SK-N-SH (cell line): ENCODE measurements at regions not wholly inside any gene's neighbourhood (a gene's known extent, or its start where the extent isn't known, plus 50 kb on each side); places are given as distances from the start of the nearest gene placed in this dataset.

Experiments used
- CTCF ChIA-PET: fragments of 300-600, 350-600 bp; formaldehyde crosslinking; extraction: SDS; loops from one replicate; lab custom pipeline; 2021; lab: Yijun Ruan, JAX
- POLR2A ChIA-PET: fragments of 350-600 bp; sonication (Branson Sonifier 250); formaldehyde crosslinking; extraction: SDS; loops from one replicate; lab custom pipeline; 2020; ENCODE audit warnings: antibody characterized with exemption, inconsistent platforms; lab: Yijun Ruan, JAX
- DNase-seq: peaks from one replicate; pipeline ENCODE4 v3.0.0; 2012
- H2AFZ ChIP-seq: fragments of 200-600 bp; sonication (generic); 2 replicates; pipeline ENCODE4 v1.8.1; 2016; ENCODE audit warnings: antibody characterized with exemption, mild to moderate bottlenecking, low read depth
- H3F3A ChIP-seq: fragments of 200-600 bp; sonication (generic); replicated peaks from 2 replicates; pipeline ENCODE3; 2016; ENCODE audit warnings: antibody characterized with exemption, mild to moderate bottlenecking; ENCODE audit not compliant: insufficient read depth
- H3K27ac ChIP-seq, 2 experiments: fragments of 200-500 bp in 1 of 2; fragments of 200-600 bp in 1 of 2; sonication (Bioruptor generic) in 1 of 2; sonication (generic), shearing (Covaris generic) in 1 of 2; 2 replicates each; pipeline versions ENCODE4 v1.5.1 to v1.6.1; 2014 to 2016; ENCODE audit warnings: low read depth in 2 of 2, inconsistent platforms in 1 of 2, low read length in 1 of 2, mild to moderate bottlenecking in 1 of 2, mixed read lengths in 1 of 2
- H3K27me3 ChIP-seq: fragments of 200-600 bp; sonication (generic), shearing (Covaris generic); 2 replicates; pipeline ENCODE4 v1.6.1; 2016; ENCODE audit warnings: mixed run types; ENCODE audit not compliant: insufficient read depth
- H3K36me3 ChIP-seq, 2 experiments: fragments of 200-500 bp in 1 of 2; fragments of 200-600 bp in 1 of 2; sonication (Bioruptor generic) in 1 of 2; sonication (generic) in 1 of 2; replicated peaks in 1 of 2; 2 replicates each; pipeline versions ENCODE3 to v1.5.1; 2014 to 2016; ENCODE audit warnings: low read length in 1 of 2, mild to moderate bottlenecking in 1 of 2; ENCODE audit not compliant: insufficient read depth in 2 of 2, control insufficient read depth in 1 of 2
- H3K4me1 ChIP-seq, 2 experiments: fragments of 200-500 bp in 1 of 2; fragments of 200-600 bp in 1 of 2; sonication (Bioruptor generic) in 1 of 2; sonication (generic), shearing (Covaris generic) in 1 of 2; 2 replicates each; pipeline versions ENCODE4 v1.5.1 to v1.6.1; 2014 to 2016; ENCODE audit warnings: low read depth in 1 of 2, low read length in 1 of 2, mixed run types in 1 of 2; ENCODE audit not compliant: insufficient read depth in 2 of 2, control insufficient read depth in 1 of 2
- H3K4me2 ChIP-seq: fragments of 200-600 bp; sonication (generic), shearing (Covaris generic); 2 replicates; pipeline ENCODE4 v1.6.1; 2017; ENCODE audit warnings: mixed run types
- H3K4me3 ChIP-seq, 2 experiments: fragments of 200-500 bp in 1 of 2; fragments of 200-600 bp in 1 of 2; sonication (Bioruptor generic) in 1 of 2; sonication (generic), shearing (Covaris generic) in 1 of 2; 2 replicates each; pipeline versions ENCODE4 v1.5.1 to v1.8.1; 2014 to 2016; ENCODE audit warnings: low read depth in 2 of 2, inconsistent platforms in 1 of 2, low read length in 1 of 2, mild to moderate bottlenecking in 1 of 2, mixed read lengths in 1 of 2, moderate library complexity in 1 of 2
- H3K79me2 ChIP-seq: fragments of 200-600 bp; sonication (generic); 2 replicates; pipeline ENCODE4 v1.8.1; 2017; ENCODE audit warnings: mild to moderate bottlenecking; ENCODE audit not compliant: insufficient read depth
- H3K9ac ChIP-seq: fragments of 200-600 bp; sonication (generic); 2 replicates; pipeline ENCODE4 v1.6.1; 2017; ENCODE audit warnings: mixed run types
- H3K9me2 ChIP-seq: fragments of 200-600 bp; sonication (generic); 2 replicates; pipeline ENCODE4 v1.6.1; 2017; ENCODE audit warnings: mixed run types
- H3K9me3 ChIP-seq: fragments of 200-600 bp; sonication (generic); 2 replicates; pipeline ENCODE4 v1.6.1; 2017; ENCODE audit warnings: mixed run types, mild to moderate bottlenecking, moderate library complexity
- H4K20me1 ChIP-seq: fragments of 200-600 bp; sonication (generic); 2 replicates; pipeline ENCODE4 v1.6.1; 2017; ENCODE audit warnings: mild to moderate bottlenecking, mixed run types; ENCODE audit not compliant: insufficient read depth
- ELF1 ChIP-seq: IDR thresholded peaks from 2 replicates; pipeline ENCODE4 v1.4.0; 2012
- EZH2phosphoT487 ChIP-seq: fragments of 200-600 bp; sonication (generic); IDR thresholded peaks from 2 replicates; pipeline ENCODE4 v1.6.1; 2017; ENCODE audit warnings: low read depth, mixed run types, mild to moderate bottlenecking, antibody characterized with exemption, moderate library complexity, borderline replicate concordance
- GATA2 ChIP-seq: sonication (generic); formaldehyde crosslinking; IDR thresholded peaks from 2 replicates; pipeline ENCODE4 v1.5.0; 2020; ENCODE audit warnings: mild to moderate bottlenecking, missing genetic modification reagents
- POLR2AphosphoS5 ChIP-seq: IDR thresholded peaks from 2 replicates; pipeline ENCODE4 v1.6.1; 2012; ENCODE audit warnings: low read depth, low read length
- SIN3A ChIP-seq: IDR thresholded peaks from 2 replicates; pipeline ENCODE4 v1.6.1; 2012; ENCODE audit warnings: low read depth, mild to moderate bottlenecking, low read length, moderate library complexity, borderline replicate concordance
- YY1 ChIP-seq: IDR thresholded peaks from 2 replicates; pipeline ENCODE4 v1.4.0; 2012; ENCODE audit warnings: low read depth, mild to moderate bottlenecking
- WGBS: methylation state at CpG from one replicate; pipeline ENCODE4 v1.1.6; 2017; ENCODE audit warnings: low lambda C conversion rate; 5-methylcytosine and 5-hydroxymethylcytosine counted together
- TF ChIP-seq, protein P1 (sequence below): IDR thresholded peaks from 2 replicates; pipeline ENCODE4 v1.4.0; 2012; ENCODE audit warnings: low read depth, borderline replicate concordance
- TF ChIP-seq, protein P2 (sequence below): IDR thresholded peaks from 2 replicates; pipeline ENCODE4 v1.6.1; 2012; ENCODE audit warnings: mild to moderate bottlenecking, low read depth, low read length, moderate library complexity
- TF ChIP-seq, protein P3 (sequence below): IDR thresholded peaks from 2 replicates; pipeline ENCODE4; 2012
- TF ChIP-seq, protein P4 (sequence below): IDR thresholded peaks from 2 replicates; pipeline ENCODE4 v1.4.0; 2012; ENCODE audit warnings: low read depth

DNA sequence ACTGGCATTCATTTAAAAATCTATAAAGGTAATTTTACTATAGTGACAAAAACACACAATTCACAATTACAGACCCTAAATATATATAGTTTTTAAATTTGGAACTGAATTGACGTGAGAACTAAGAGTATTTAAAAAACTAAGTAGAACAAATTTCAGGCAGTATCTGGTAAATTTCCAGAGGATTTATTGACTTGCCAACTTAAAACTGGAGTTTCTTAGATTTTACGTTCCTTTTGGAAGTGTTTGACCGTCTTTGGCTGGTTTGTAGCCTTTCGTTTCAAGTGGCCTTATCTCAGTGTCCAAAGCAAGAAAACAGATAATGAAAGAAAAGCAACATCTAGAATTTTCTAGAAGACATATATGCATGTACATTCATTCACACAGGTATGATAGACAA lies 234.4 kb upstream of the VLDLR start:
- H3K9me3 ChIP-seq, result no peaks in the 10 kb centered on the region
- H3F3A ChIP-seq, result no peaks in the 10 kb centered on the region
- H3K4me3 ChIP-seq, result no peak overlapping the region
- no peaks in the 10 kb centered on the region for H3K79me2 ChIP-seq
- H3K27ac ChIP-seq, result no peak overlapping the region
- no peak overlapping the region for H3K4me2 ChIP-seq
- no peaks in the 10 kb centered on the region for H3K27me3 ChIP-seq
- no peaks in the 10 kb centered on the region for H3K9me2 ChIP-seq
- no peaks in the 10 kb centered on the region for H4K20me1 ChIP-seq
- no peak for DNase-seq
- ChIA-PET POLR2A (no interaction called here), CTCF (interaction anchor here (2.8 kb wide), 1 partner anchor 341 kb away, joined by 8 read pairs; no protein-coding TSS in a partner anchor)
- 62% methylated on average over 4 of the region's 4 CpGs for WGBS
- TF ChIP-seq POLR2AphosphoS5 (no peak), GATA2 (CRISPR knock-in tag) (no peak), YY1 (no peak), ELF1 (no peak)
- TF ChIP-seq, protein P1, sequence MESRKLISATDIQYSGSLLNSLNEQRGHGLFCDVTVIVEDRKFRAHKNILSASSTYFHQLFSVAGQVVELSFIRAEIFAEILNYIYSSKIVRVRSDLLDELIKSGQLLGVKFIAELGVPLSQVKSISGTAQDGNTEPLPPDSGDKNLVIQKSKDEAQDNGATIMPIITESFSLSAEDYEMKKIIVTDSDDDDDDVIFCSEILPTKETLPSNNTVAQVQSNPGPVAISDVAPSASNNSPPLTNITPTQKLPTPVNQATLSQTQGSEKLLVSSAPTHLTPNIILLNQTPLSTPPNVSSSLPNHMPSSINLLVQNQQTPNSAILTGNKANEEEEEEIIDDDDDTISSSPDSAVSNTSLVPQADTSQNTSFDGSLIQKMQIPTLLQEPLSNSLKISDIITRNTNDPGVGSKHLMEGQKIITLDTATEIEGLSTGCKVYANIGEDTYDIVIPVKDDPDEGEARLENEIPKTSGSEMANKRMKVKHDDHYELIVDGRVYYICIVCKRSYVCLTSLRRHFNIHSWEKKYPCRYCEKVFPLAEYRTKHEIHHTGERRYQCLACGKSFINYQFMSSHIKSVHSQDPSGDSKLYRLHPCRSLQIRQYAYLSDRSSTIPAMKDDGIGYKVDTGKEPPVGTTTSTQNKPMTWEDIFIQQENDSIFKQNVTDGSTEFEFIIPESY, result no peak
- TF ChIP-seq, protein P2, sequence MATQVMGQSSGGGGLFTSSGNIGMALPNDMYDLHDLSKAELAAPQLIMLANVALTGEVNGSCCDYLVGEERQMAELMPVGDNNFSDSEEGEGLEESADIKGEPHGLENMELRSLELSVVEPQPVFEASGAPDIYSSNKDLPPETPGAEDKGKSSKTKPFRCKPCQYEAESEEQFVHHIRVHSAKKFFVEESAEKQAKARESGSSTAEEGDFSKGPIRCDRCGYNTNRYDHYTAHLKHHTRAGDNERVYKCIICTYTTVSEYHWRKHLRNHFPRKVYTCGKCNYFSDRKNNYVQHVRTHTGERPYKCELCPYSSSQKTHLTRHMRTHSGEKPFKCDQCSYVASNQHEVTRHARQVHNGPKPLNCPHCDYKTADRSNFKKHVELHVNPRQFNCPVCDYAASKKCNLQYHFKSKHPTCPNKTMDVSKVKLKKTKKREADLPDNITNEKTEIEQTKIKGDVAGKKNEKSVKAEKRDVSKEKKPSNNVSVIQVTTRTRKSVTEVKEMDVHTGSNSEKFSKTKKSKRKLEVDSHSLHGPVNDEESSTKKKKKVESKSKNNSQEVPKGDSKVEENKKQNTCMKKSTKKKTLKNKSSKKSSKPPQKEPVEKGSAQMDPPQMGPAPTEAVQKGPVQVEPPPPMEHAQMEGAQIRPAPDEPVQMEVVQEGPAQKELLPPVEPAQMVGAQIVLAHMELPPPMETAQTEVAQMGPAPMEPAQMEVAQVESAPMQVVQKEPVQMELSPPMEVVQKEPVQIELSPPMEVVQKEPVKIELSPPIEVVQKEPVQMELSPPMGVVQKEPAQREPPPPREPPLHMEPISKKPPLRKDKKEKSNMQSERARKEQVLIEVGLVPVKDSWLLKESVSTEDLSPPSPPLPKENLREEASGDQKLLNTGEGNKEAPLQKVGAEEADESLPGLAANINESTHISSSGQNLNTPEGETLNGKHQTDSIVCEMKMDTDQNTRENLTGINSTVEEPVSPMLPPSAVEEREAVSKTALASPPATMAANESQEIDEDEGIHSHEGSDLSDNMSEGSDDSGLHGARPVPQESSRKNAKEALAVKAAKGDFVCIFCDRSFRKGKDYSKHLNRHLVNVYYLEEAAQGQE, result no peak
- TF ChIP-seq, protein P3, sequence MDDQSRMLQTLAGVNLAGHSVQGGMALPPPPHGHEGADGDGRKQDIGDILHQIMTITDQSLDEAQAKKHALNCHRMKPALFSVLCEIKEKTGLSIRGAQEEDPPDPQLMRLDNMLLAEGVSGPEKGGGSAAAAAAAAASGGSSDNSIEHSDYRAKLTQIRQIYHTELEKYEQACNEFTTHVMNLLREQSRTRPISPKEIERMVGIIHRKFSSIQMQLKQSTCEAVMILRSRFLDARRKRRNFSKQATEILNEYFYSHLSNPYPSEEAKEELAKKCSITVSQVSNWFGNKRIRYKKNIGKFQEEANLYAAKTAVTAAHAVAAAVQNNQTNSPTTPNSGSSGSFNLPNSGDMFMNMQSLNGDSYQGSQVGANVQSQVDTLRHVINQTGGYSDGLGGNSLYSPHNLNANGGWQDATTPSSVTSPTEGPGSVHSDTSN, result no peak
- H3K9ac ChIP-seq, result no peak overlapping the region
- H2AFZ ChIP-seq, result no peak overlapping the region
- H3K4me1 ChIP-seq, result peaks cover 0 to 12% of the 10 kb centered on the region in 2 experiments; a peak in 2 of 4 replicates
- no peaks in the 10 kb centered on the region for H3K36me3 ChIP-seq

DNA sequence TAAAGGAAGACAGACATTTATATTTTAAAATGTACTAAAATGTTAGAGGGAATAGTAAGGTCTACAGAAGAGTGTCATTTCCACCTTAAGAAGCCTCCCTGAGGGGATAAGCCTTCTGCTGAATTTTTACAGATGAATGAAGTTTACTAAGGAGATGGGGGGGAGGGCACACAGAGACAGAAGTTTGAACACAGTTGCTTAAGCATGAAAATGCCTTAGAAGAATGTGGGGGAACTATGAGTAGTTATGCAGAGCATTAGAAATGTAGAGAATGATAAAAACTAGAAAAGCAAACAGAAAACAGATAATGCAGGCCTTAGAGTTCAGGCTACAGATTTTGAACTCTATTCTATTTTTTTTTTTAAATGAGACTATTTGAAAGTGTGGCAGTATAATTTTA lies 232.2 kb upstream of the VLDLR start:
- DNase-seq, result no peak
- peaks cover 0 to 12% of the 10 kb centered on the region in 2 experiments; a peak in 2 of 4 replicates for H3K4me1 ChIP-seq
- H3K9ac ChIP-seq, result no peak overlapping the region
- no peak overlapping the region for H3K4me3 ChIP-seq
- no peak overlapping the region for H3K4me2 ChIP-seq
- no peaks in the 10 kb centered on the region for H3K27me3 ChIP-seq
- H3F3A ChIP-seq, result no peaks in the 10 kb centered on the region
- TF ChIP-seq ELF1 (no peak), EZH2phosphoT487 (no peak), SIN3A (no peak)
- TF ChIP-seq, protein P4, sequence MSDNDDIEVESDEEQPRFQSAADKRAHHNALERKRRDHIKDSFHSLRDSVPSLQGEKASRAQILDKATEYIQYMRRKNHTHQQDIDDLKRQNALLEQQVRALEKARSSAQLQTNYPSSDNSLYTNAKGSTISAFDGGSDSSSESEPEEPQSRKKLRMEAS, result no peak
- no peaks in the 10 kb centered on the region for H3K9me2 ChIP-seq
- CTCF ChIA-PET, result interaction anchor here (0.7 to 1.3 kb wide), 2 partner anchors 38 to 228 kb away, joined by 3 read pairs; no protein-coding TSS in a partner anchor
- H3K27ac ChIP-seq, result no peak overlapping the region
- H3K79me2 ChIP-seq, result no peaks in the 10 kb centered on the region
- POLR2A ChIA-PET, result no interaction called here
- no peak overlapping the region for H2AFZ ChIP-seq
- no peaks in the 10 kb centered on the region for H4K20me1 ChIP-seq
- no peaks in the 10 kb centered on the region for H3K36me3 ChIP-seq
- no peaks in the 10 kb centered on the region for H3K9me3 ChIP-seq
